H1 (cell line): ENCODE measurements at regions not wholly inside any gene's neighbourhood (a gene's known extent, or its start where the extent isn't known, plus 50 kb on each side); places are given as distances from the start of the nearest gene placed in this dataset.

Experiments
- ATF3 ChIP-seq: IDR thresholded peaks from 2 replicates; pipeline ENCODE4 v1.6.1; 2011; ENCODE audit warnings: low read depth, mild to moderate bottlenecking, low read length; ENCODE audit not compliant: insufficient read depth
- CHD7 ChIP-seq: fragments of 300-600 bp; sonication (generic); IDR thresholded peaks from 2 replicates; pipeline ENCODE4 v1.7.1; 2012; ENCODE audit warnings: low read length, moderate library complexity, mild to moderate bottlenecking, inconsistent platforms; ENCODE audit not compliant: insufficient replicate concordance
- TBP ChIP-seq: IDR thresholded peaks from 2 replicates; pipeline ENCODE4 v1.6.1; 2011; ENCODE audit warnings: low read depth, low read length, improper control_type of control experiment

GRCh38 chr3:106860182-106860581 lies 517.1 kb upstream of the CCDC54 start (continued):
- TF ChIP-seq CHD7 (no peak), TBP (no peak), ATF3 (no peak)
- TF ChIP-seq, all 59 proteins: peak for 0
